Cardiac muscle cell (in vitro differentiated cells and primary cell): ENCODE measurements at regions not wholly inside any gene's neighbourhood (a gene's known extent, or its start where the extent isn't known, plus 50 kb on each side); places are given as distances from the start of the nearest gene placed in this dataset.
"Not testable (repeated sequence)": the region's sequence is repeated elsewhere in the genome, so short reads cannot be mapped to it uniquely, and the experiment has no call there.

Source experiments
- DNase-seq, 2 donors: peaks; one replicate each; pipeline versions ENCODE4 v3.0.0 to v3.0.0-alpha.2; 2010 to 2017; ENCODE audit warnings: low read depth in 1 of 2, low spot score in 1 of 2
- H3K27ac ChIP-seq: fragments of 200-600 bp; sonication (generic); 2 replicates; pipeline ENCODE4 v1.5.1; 2016
- H3K27me3 ChIP-seq: fragments of 200-600 bp; sonication (generic); 2 replicates; pipeline ENCODE4 v1.6.0; 2016; ENCODE audit warnings: control low read depth
- H3K36me3 ChIP-seq: fragments of 200-600 bp; sonication (generic); 2 replicates; pipeline ENCODE4 v1.5.1; 2016; ENCODE audit warnings: control low read depth
- H3K4me1 ChIP-seq: fragments of 200-600 bp; sonication (generic); 2 replicates; pipeline ENCODE4 v1.8.1; 2017; ENCODE audit warnings: low read depth, mild to moderate bottlenecking, mixed run types
- H3K4me3 ChIP-seq: fragments of 200-600 bp; sonication (generic); 2 replicates; pipeline ENCODE4 v1.5.1; 2016; ENCODE audit warnings: mild to moderate bottlenecking
- H3K9me3 ChIP-seq: fragments of 200-600 bp; sonication (generic); 2 replicates; pipeline ENCODE4 v1.5.1; 2017; ENCODE audit warnings: low read depth, mild to moderate bottlenecking, control low read depth
- CTCF ChIP-seq: IDR thresholded peaks from 2 replicates; pipeline ENCODE4 v1.5.1; 2012; ENCODE audit warnings: low read depth, mild to moderate bottlenecking, low read length

- Histone ChIP-seq H3K27me3 (peaks cover 47% of the 10 kb centered on the region), H3K4me1 (no peaks in the 10 kb centered on the region), H3K36me3 (no peaks in the 10 kb centered on the region), H3K4me3 (no peak overlapping the region), H3K27ac (no peak overlapping the region), H3K9me3 (no peaks in the 10 kb centered on the region)
- no peak for TF ChIP-seq CTCF
- no peak for DNase-seq
These were observed 160.5 kb upstream of the C2CD4B start for GRCh38 chr15:62325597-62325996.

GRCh38 chr15:62326460-62327011, 161.5 kb upstream of the C2CD4B start:
- no peaks in the 10 kb centered on the region for H3K36me3 ChIP-seq
- TF ChIP-seq CTCF, result no peak
- no peaks in the 10 kb centered on the region for H3K4me1 ChIP-seq
- DNase-seq, result no peak
- peaks cover 45% of the 10 kb centered on the region for H3K27me3 ChIP-seq
- no peaks in the 10 kb centered on the region for H3K9me3 ChIP-seq
- H3K27ac ChIP-seq, result no peak overlapping the region
- no peak overlapping the region for H3K4me3 ChIP-seq

- DNase-seq, result no peak
- Histone ChIP-seq H3K27ac (no peak overlapping the region), H3K36me3 (no peaks in the 10 kb centered on the region), H3K4me3 (no peak overlapping the region), H3K27me3 (peaks cover 45% of the 10 kb centered on the region), H3K4me1 (no peaks in the 10 kb centered on the region), H3K9me3 (no peaks in the 10 kb centered on the region)
- no peak for TF ChIP-seq CTCF
These were observed 162.3 kb upstream of the C2CD4B start for GRCh38 chr15:62327406-62327805.

- not testable (repeated sequence) for H3K36me3 ChIP-seq, H3K27ac ChIP-seq, H3K4me1 ChIP-seq, H3K4me3 ChIP-seq, H3K9me3 ChIP-seq, DNase-seq
- H3K27me3 ChIP-seq, result peaks cover 24% of the 10 kb centered on the region
These were observed 167.4 kb upstream of the C2CD4B start for GRCh38 chr15:62332472-62332871.

- H3K36me3 ChIP-seq, result no peaks in the 10 kb centered on the region
- H3K9me3 ChIP-seq, result no peaks in the 10 kb centered on the region
- H3K27me3 ChIP-seq, result peaks cover 32% of the 10 kb centered on the region
- no peak overlapping the region for H3K4me3 ChIP-seq
- H3K4me1 ChIP-seq, result peaks cover 5% of the 10 kb centered on the region
- H3K27ac ChIP-seq, result no peak overlapping the region
- DNase-seq, result no peak
- no peak for TF ChIP-seq CTCF
These were observed 169.5 kb upstream of the C2CD4B start for GRCh38 chr15:62334536-62334935.

GRCh38 chr15:62337934-62338333, 172.8 kb upstream of the C2CD4B start:
- DNase-seq, result no peak
- Histone ChIP-seq H3K27me3 (peaks cover 42% of the 10 kb centered on the region), H3K27ac (no peak overlapping the region), H3K36me3 (no peaks in the 10 kb centered on the region), H3K4me1 (peaks cover 5% of the 10 kb centered on the region), H3K4me3 (no peak overlapping the region), H3K9me3 (no peaks in the 10 kb centered on the region)
- no peak for TF ChIP-seq CTCF
